Caco-2 (cell line): ENCODE measurements at regions not wholly inside any gene's neighbourhood (a gene's known extent, or its start where the extent isn't known, plus 50 kb on each side); places are given as distances from the start of the nearest gene placed in this dataset.

Experiments
- BruUV-seq: library from RNA; stranded (reverse); fragments of 400-500 nt; replicated peaks from 2 replicates; lab custom pipeline; 2021; lab: Mats Ljungman, UMichigan
- CTCF ChIA-PET: fragments of 300-600 bp; sonication (Branson Sonifier 250); formaldehyde crosslinking; loops from one replicate; lab custom pipeline; 2022; ENCODE audit warnings: antibody characterized with exemption; lab: Charles Lee
- POLR2A ChIA-PET: fragments of 300-600 bp; sonication (Branson Sonifier 250); formaldehyde crosslinking; loops from one replicate; lab custom pipeline; 2022; ENCODE audit warnings: antibody characterized with exemption; lab: Charles Lee
- DNase-seq, 2 experiments: peaks; one replicate each; pipeline versions ENCODE4 v3.0.0 to v3.0.0-alpha.2; 2020 to 2022
- H3K27me3 ChIP-seq: replicated peaks from 2 replicates; pipeline ENCODE4 v1.6.0; 2011; ENCODE audit warnings: low read length; ENCODE audit not compliant: control insufficient read depth, insufficient read depth
- H3K36me3 ChIP-seq: 2 replicates; pipeline ENCODE4 v1.5.1; 2011; ENCODE audit warnings: low read length; ENCODE audit not compliant: control insufficient read depth, insufficient read depth
- H3K4me1 ChIP-seq: fragments of 250-450 bp; sonication (Bioruptor Pico); 2 replicates; pipeline ENCODE4 v1.5.1; 2020; ENCODE audit warnings: mild to moderate bottlenecking
- H3K4me3 ChIP-seq: 2 replicates; pipeline ENCODE4 v1.5.1; 2011; ENCODE audit warnings: low read depth, mild to moderate bottlenecking, control low read depth, low read length
- H3K9me3 ChIP-seq: fragments of 250-450 bp; sonication (Bioruptor Pico); 2 replicates; pipeline ENCODE4 v1.5.1; 2020; ENCODE audit warnings: mild to moderate bottlenecking, moderate library complexity
- H3K27ac Mint-ChIP-seq: one replicate; pipeline ENCODE4 v1.8.0; 2022; ENCODE audit warnings: mixed read lengths; ENCODE audit not compliant: unreplicated experiment
- H3K27me3 Mint-ChIP-seq: one replicate; pipeline ENCODE4 v1.8.0; 2022; ENCODE audit warnings: mixed read lengths; ENCODE audit not compliant: insufficient read depth, unreplicated experiment
- H3K36me3 Mint-ChIP-seq: one replicate; pipeline ENCODE4 v1.8.0; 2022; ENCODE audit warnings: mild to moderate bottlenecking, mixed read lengths; ENCODE audit not compliant: insufficient read depth, unreplicated experiment
- H3K4me1 Mint-ChIP-seq: one replicate; pipeline ENCODE4 v1.8.0; 2022; ENCODE audit warnings: low read depth, mixed read lengths; ENCODE audit not compliant: unreplicated experiment
- H3K4me3 Mint-ChIP-seq: one replicate; pipeline ENCODE4 v1.8.0; 2022; ENCODE audit warnings: mild to moderate bottlenecking, moderate library complexity, mixed read lengths; ENCODE audit not compliant: unreplicated experiment
- H3K9me3 Mint-ChIP-seq: one replicate; pipeline ENCODE4 v1.8.0; 2022; ENCODE audit warnings: mixed read lengths; ENCODE audit not compliant: unreplicated experiment
- intact Hi-C: fragments of 100-400 bp; cut with micrococcal nuclease; formaldehyde crosslinking; loops from one replicate; pipeline ENCODE4 v1.10.0; 2022; ENCODE audit not compliant: unreplicated experiment
- TF ChIP-seq, protein P1 (sequence below), 2 experiments: fragments of 200-600 bp in 1 of 2; IDR thresholded peaks; 1 replicate in 1 of 2; 2 replicates in 1 of 2; pipeline versions ENCODE4 v1.5.1 to v1.8.0; 2011 to 2022; ENCODE audit warnings: antibody characterized with exemption in 1 of 2, control low read depth in 1 of 2, inconsistent platforms in 1 of 2, low read depth in 1 of 2, low read length in 1 of 2, mild to moderate bottlenecking in 1 of 2, moderate library complexity in 1 of 2; ENCODE audit not compliant: insufficient read depth in 1 of 2, severe bottlenecking in 1 of 2, unreplicated experiment in 1 of 2

DNA sequence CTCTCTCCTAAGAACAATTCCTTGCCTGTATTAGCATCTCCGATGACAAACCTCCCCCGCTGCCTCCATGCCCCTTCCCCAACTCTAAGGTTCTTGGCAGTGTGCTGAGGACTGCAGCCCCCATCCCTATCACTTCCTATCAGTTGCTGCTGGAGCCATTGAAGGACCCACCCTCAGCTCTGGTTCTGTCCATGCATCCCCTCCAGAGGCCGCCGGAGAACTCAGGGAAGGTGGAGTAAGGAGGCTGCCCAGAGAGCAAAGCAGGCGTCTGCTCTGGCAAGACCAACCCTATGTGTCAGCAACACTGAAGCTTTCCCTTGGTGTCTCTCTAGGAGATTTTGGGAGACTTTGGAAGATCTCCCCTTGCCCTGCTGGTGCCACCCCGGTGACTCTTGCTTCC lies 1139.5 kb downstream of the TBC1D22A start:
- POLR2A ChIA-PET: no interaction called here
- H3K9me3 Mint-ChIP-seq: peaks cover 23% of the 10 kb centered on the region

DNA sequence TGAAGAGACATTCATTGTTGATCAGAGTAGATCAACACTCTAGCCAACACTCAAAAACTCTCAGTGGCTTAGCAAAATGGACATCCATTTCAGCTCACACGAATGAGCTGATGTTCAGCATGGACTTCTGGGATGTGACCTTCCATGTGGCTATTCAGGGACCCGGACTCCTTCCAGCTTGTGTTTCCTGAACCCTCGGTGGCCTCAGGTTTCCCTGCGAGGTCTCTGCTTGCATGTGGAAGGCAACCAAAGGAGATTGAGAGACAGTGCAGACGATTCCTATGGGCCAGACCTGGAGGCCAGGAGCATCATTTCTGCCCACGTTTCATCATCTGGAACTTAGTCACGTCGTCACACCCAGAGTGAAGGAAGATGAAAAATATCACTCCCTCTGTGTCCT lies 1137.4 kb downstream of the TBC1D22A start:
- Mint-ChIP-seq H3K27ac (no peak overlapping the region), H3K27me3 (no peaks in the 10 kb centered on the region), H3K9me3 (peaks cover 10% of the 10 kb centered on the region), H3K4me1 (no peaks in the 10 kb centered on the region), H3K36me3 (no peaks in the 10 kb centered on the region), H3K4me3 (no peak overlapping the region)
- Histone ChIP-seq H3K27me3 (no peaks in the 10 kb centered on the region), H3K4me1 (no peaks in the 10 kb centered on the region), H3K4me3 (no peak overlapping the region), H3K36me3 (no peaks in the 10 kb centered on the region), H3K9me3 (no peaks in the 10 kb centered on the region)
- no peak for DNase-seq
- ChIA-PET CTCF (no interaction called here), POLR2A (no interaction called here)
- intact Hi-C loops: no loop called here
- BruUV-seq: no TSS peak
- TF ChIP-seq, protein P1, sequence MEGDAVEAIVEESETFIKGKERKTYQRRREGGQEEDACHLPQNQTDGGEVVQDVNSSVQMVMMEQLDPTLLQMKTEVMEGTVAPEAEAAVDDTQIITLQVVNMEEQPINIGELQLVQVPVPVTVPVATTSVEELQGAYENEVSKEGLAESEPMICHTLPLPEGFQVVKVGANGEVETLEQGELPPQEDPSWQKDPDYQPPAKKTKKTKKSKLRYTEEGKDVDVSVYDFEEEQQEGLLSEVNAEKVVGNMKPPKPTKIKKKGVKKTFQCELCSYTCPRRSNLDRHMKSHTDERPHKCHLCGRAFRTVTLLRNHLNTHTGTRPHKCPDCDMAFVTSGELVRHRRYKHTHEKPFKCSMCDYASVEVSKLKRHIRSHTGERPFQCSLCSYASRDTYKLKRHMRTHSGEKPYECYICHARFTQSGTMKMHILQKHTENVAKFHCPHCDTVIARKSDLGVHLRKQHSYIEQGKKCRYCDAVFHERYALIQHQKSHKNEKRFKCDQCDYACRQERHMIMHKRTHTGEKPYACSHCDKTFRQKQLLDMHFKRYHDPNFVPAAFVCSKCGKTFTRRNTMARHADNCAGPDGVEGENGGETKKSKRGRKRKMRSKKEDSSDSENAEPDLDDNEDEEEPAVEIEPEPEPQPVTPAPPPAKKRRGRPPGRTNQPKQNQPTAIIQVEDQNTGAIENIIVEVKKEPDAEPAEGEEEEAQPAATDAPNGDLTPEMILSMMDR (IDR thresholded peaks at IDR 0.05; ENCODE audit: insufficient read depth in 1 of 2, low read depth in 1 of 2, low read length in 1 of 2, severe bottlenecking in 1 of 2, unreplicated experiment in 1 of 2): no peak

More for the DNA sequence above, 1139.5 kb downstream of the TBC1D22A start:
- Histone ChIP-seq H3K4me3 (no peak overlapping the region), H3K27me3 (no peaks in the 10 kb centered on the region), H3K9me3 (no peaks in the 10 kb centered on the region), H3K4me1 (no peaks in the 10 kb centered on the region), H3K36me3 (no peaks in the 10 kb centered on the region)
- CTCF ChIA-PET: no interaction called here
- Mint-ChIP-seq H3K27me3 (peaks cover 3% of the 10 kb centered on the region), H3K27ac (no peak overlapping the region), H3K4me1 (no peaks in the 10 kb centered on the region), H3K36me3 (no peaks in the 10 kb centered on the region), H3K4me3 (no peak overlapping the region)
- TF ChIP-seq, protein P1 (IDR thresholded peaks at IDR 0.05; ENCODE audit: insufficient read depth in 1 of 2, low read depth in 1 of 2, low read length in 1 of 2, severe bottlenecking in 1 of 2, unreplicated experiment in 1 of 2): no peak
- DNase-seq: no peak
- intact Hi-C loops: no loop called here
- no TSS peak for BruUV-seq

DNA sequence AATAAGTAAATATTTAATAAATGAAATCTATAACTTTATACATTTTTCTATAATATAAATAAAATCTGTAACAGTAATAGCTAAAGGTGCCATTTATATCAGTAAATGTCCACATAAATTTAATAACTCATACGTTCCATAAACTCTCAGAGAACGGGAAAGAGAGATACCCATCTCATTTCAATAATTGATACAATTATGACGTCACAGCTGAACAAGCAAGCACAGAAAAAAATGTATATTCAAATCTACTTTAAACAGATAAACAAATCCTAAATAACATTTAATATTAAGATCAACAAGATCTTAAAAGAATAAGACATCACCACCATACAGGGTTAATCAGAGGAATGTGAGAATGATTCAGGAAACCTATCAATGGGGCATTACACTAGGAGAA lies 1136.5 kb downstream of the TBC1D22A start:
- Mint-ChIP-seq H3K27ac (no peak overlapping the region), H3K9me3 (peaks cover 10% of the 10 kb centered on the region), H3K4me1 (no peaks in the 10 kb centered on the region), H3K36me3 (no peaks in the 10 kb centered on the region), H3K27me3 (no peaks in the 10 kb centered on the region), H3K4me3 (no peak overlapping the region)
- CTCF ChIA-PET: no interaction called here
- no peak overlapping the region for H3K4me3 ChIP-seq
- intact Hi-C loops: no loop called here
- no TSS peak for BruUV-seq
- DNase-seq: no peak
- H3K4me1 ChIP-seq: no peaks in the 10 kb centered on the region
- TF ChIP-seq, protein P1 (IDR thresholded peaks at IDR 0.05; ENCODE audit: insufficient read depth in 1 of 2, low read depth in 1 of 2, low read length in 1 of 2, severe bottlenecking in 1 of 2, unreplicated experiment in 1 of 2): no peak
- peaks cover 4% of the 10 kb centered on the region for H3K9me3 ChIP-seq
- no peaks in the 10 kb centered on the region for H3K27me3 ChIP-seq
- no peaks in the 10 kb centered on the region for H3K36me3 ChIP-seq
- POLR2A ChIA-PET: no interaction called here
